Duodenal mucosa (tissue), 2 donors: ENCODE measurements at regions not wholly inside any gene's neighbourhood (a gene's known extent, or its start where the extent isn't known, plus 50 kb on each side); places are given as distances from the start of the nearest gene placed in this dataset.

ENCODE experiments used
- H3K27ac ChIP-seq: one replicate; pipeline ENCODE4 v1.7.0; 2013; ENCODE audit warnings: low read depth, low read length
- H3K27me3 ChIP-seq, 2 donors: one replicate each; pipeline ENCODE4 v1.7.0; 2013; ENCODE audit warnings: low read length in 2 of 2, control low read depth in 1 of 2; ENCODE audit not compliant: insufficient read depth in 2 of 2, control insufficient read depth in 1 of 2
- H3K36me3 ChIP-seq, 2 donors: one replicate each; pipeline ENCODE4 v1.7.0; 2013; ENCODE audit warnings: low read length in 2 of 2, control low read depth in 1 of 2; ENCODE audit not compliant: insufficient read depth in 2 of 2, control insufficient read depth in 1 of 2
- H3K4me1 ChIP-seq, 2 donors: one replicate each; pipeline ENCODE4 v1.7.0; 2013; ENCODE audit warnings: low read length in 2 of 2, control low read depth in 1 of 2; ENCODE audit not compliant: insufficient read depth in 2 of 2, control insufficient read depth in 1 of 2
- H3K4me3 ChIP-seq, 2 donors: one replicate each; pipeline ENCODE4 v1.7.0; 2013; ENCODE audit warnings: low read length in 2 of 2, low read depth in 1 of 2
- H3K9ac ChIP-seq, 2 donors: one replicate each; pipeline ENCODE4 v1.7.0; 2013; ENCODE audit warnings: low read length in 2 of 2, low read depth in 1 of 2
- H3K9me3 ChIP-seq, 2 donors: one replicate each; pipeline ENCODE4 v1.7.0; 2013; ENCODE audit warnings: low read length in 2 of 2, control low read depth in 1 of 2; ENCODE audit not compliant: control insufficient read depth in 1 of 2

DNA sequence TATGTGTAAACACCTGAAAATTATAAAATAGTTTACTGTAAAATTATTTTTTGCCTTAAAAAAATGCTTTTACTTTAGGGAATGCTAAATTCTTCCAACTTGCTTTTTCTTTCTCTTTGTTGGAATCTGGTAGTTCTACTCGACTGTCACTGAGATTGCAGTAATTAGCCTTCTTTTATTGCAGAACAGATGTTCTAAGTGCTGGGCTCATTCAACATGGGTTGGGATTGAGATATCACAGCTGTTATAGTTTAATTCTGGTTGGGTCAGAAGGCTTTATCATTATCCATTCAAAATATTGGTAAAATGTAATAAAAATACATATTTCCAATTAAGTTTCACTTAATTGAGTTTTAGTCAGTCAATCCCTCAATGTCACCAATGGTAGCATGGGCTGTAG, 686.7 kb downstream of the CDH18 start:
- Histone ChIP-seq H3K4me3 (no peak overlapping the region), H3K27me3 (no peaks in the 10 kb centered on the region), H3K9me3 (peaks cover 0 to 10% of the 10 kb centered on the region in 2 donors), H3K27ac (no peak overlapping the region), H3K36me3 (no peaks in the 10 kb centered on the region), H3K4me1 (no peaks in the 10 kb centered on the region), H3K9ac (no peak overlapping the region)

DNA sequence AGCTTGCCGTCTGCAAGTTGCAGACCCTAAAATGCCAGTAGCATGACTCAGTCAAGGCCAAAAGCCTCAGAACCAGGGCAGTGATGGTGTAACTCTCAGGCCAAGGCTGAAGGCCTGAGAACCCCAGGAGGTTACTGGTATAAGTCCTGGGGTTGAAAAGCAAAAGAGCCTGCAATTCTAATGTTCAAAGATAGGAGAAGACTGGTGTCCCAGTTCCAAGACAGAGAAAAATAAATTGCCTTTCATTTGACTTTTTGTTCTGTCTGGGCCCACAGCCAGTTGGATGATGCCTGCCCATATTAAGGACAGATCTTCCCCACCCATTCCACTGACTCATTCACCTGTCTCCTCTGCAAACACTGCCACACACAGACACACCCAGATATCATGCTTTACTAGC, 673.2 kb downstream of the CDH18 start:
- no peaks in the 10 kb centered on the region for H3K27me3 ChIP-seq
- H3K27ac ChIP-seq: no peak overlapping the region

DNA sequence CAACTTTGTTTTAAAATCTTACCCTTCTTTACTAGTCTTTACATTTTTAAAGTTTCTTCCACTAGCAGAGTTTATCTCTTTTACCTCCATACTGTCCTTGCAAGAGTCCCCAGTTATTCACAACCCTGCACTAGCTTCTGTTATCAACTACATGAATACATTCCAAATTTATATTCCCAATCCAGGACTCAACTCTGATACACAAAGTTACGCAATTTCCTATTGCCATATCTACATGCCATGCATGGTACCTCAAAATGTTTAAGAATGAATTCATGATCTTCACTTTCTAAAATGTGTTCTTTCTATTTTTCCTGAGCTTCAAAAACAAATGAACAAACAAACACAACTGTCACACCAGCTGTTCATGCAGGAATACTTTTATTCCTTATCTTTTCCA, 668.7 kb downstream of the CDH18 start:
- Histone ChIP-seq H3K4me1 (no peaks in the 10 kb centered on the region), H3K27ac (no peak overlapping the region), H3K36me3 (no peaks in the 10 kb centered on the region), H3K4me3 (no peak overlapping the region), H3K27me3 (no peaks in the 10 kb centered on the region), H3K9me3 (no peaks in the 10 kb centered on the region), H3K9ac (no peak overlapping the region)

More for the DNA sequence above, 673.2 kb downstream of the CDH18 start:
- no peak overlapping the region for H3K9ac ChIP-seq
- no peaks in the 10 kb centered on the region for H3K36me3 ChIP-seq
- H3K4me1 ChIP-seq: no peaks in the 10 kb centered on the region
- H3K9me3 ChIP-seq: peaks cover 0 to 15% of the 10 kb centered on the region in 2 donors
- H3K4me3 ChIP-seq: no peak overlapping the region

DNA sequence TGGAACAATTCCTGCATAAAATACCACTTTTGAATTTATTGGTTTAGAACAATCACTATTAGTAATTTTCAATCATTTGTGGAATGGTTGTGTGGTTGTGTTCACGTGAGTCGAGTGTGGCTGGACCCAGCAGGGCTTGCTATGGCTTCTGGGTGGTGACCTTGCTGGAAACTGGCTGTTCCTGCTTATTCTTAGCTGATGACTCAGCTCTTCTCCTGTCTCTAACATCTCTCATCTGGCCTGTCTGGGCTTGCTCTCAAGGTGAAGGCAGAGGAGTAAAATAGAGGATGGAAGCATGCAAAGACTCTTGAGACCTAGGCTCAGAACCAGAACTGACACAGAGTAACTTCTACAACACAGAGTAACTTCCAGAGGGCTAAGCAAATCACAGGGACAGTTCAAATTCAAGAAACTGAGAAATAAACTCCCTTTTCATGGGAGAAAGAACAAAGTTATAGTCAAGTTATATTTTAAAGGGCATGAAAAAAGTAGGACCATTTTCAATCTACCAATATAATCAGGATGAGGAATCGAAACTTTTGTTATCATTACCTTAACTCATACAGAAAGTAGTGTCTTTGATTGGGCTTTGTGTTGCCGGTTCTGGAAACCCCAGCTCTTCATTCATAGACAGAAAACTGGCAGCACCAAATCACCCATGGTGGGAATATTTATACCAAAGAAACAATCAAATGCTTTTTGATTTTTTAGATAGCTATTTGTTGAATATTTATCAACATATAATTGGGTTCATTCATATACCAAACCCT, 665.1 kb downstream of the CDH18 start:
- Histone ChIP-seq H3K9ac (no peak overlapping the region), H3K27ac (no peak overlapping the region), H3K4me3 (no peak overlapping the region), H3K4me1 (no peaks in the 10 kb centered on the region), H3K36me3 (no peaks in the 10 kb centered on the region), H3K27me3 (no peaks in the 10 kb centered on the region), H3K9me3 (peaks cover 0 to 3% of the 10 kb centered on the region in 2 donors)

DNA sequence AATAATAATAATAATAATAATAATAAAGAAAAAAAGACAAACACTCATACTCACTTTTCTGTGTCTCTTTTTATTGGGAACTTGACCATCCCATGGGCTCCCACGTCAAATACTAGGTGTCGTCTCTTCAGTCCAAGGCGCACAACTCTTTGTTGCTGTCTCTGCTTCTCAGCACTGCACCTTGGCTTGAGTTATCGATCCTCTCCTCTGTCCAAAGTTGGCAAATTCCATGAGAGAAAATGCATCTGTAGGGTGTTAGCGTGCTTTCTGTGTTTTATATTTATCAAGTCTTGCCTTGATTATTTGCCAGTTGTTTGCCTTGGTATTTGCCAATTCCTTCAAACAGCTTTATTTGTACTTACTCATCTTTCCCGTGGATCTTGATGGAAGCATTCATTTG, 653.7 kb downstream of the CDH18 start:
- Histone ChIP-seq H3K9me3 (peaks cover 6 to 19% of the 10 kb centered on the region in 2 donors), H3K9ac (no peak overlapping the region), H3K27ac (no peak overlapping the region), H3K27me3 (no peaks in the 10 kb centered on the region), H3K4me3 (no peak overlapping the region), H3K36me3 (no peaks in the 10 kb centered on the region), H3K4me1 (no peaks in the 10 kb centered on the region)

DNA sequence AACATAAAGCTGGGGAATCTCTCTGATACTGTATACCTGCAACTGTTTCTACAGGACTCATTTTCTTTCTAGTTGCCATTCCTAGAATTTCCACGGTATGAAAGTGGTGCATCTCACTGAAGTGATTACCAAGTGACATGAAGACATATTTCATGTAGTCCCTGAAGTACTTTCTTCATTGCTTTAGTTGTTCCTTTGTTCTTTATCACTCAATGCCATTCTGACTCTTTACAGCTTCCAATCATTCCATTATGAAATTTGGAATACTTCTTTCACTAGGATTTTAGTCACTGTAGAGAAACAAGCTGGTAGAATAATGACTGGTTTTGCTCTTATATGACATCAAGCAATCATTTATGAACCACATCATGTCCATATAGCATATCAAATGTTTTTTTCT, 645.1 kb downstream of the CDH18 start:
- no peaks in the 10 kb centered on the region for H3K36me3 ChIP-seq
- no peaks in the 10 kb centered on the region for H3K27me3 ChIP-seq
- H3K4me3 ChIP-seq: no peak overlapping the region
- H3K4me1 ChIP-seq: no peaks in the 10 kb centered on the region
- H3K9ac ChIP-seq: no peak overlapping the region
- H3K27ac ChIP-seq: no peak overlapping the region
- peaks cover 9 to 14% of the 10 kb centered on the region in 2 donors for H3K9me3 ChIP-seq

DNA sequence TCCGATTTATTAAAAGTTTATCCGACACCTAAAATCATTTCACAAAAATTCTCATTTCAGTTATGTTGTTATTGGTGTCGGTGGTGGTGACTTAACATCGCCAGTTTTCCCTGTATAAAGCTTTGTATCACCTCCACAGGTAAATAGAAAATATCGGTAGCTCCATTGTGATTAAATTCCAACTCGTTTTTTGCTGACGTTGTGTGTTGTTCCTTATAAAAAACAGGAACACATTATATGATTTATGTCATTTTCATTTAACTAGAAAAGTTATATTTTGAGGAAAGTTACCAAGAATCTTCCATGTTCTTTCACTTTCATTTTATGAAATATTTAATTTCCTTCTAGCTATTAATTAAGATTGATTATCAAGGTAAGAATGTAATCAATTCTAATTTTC, 635.9 kb downstream of the CDH18 start:
- Histone ChIP-seq H3K36me3 (no peaks in the 10 kb centered on the region), H3K27me3 (no peaks in the 10 kb centered on the region), H3K4me3 (no peak overlapping the region), H3K9me3 (peaks cover 0 to 7% of the 10 kb centered on the region in 2 donors), H3K27ac (no peak overlapping the region), H3K4me1 (no peaks in the 10 kb centered on the region), H3K9ac (no peak overlapping the region)

DNA sequence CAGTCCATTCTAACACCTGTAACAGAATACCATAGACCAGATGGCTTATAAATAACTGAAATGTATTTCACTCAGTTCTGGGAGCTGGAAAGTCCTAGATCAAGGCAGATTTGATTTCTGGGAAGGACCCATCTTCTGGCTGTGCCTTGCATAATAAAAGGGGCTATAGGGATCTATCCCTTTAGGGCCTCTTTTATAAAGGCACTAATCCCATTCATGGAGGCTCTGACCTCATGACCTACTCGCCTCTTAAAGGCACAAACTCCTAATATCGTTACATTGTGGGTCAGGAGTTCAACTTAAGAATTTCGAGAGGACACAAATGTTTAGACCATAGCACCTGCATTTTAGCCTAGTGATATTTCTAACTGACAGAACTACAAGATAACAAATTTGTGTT, 619.0 kb downstream of the CDH18 start:
- Histone ChIP-seq H3K27me3 (no peaks in the 10 kb centered on the region), H3K4me3 (no peak overlapping the region), H3K4me1 (no peaks in the 10 kb centered on the region), H3K27ac (no peak overlapping the region), H3K9me3 (no peaks in the 10 kb centered on the region), H3K9ac (no peak overlapping the region), H3K36me3 (no peaks in the 10 kb centered on the region)

DNA sequence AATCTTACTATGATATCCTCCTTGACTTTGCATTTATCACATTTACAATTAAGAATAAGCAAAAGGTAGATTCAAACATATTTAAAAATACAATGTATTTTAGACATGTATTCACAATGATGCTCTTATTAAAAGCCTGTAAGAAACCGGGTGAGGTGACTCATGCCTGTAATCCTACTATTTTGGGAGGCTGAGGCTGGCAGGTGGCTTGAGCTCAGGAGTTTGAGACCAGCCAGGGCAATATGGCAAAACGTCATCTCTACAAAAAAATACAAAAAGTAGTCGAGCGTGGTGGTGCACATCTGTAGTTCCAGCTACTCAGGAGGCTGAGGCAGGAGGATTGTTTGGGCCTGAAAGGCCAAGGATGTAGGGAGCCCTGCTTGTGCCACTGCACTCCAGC, 618.4 kb downstream of the CDH18 start:
- no peak overlapping the region for H3K9ac ChIP-seq
- H3K4me3 ChIP-seq: no peak overlapping the region
- no peaks in the 10 kb centered on the region for H3K36me3 ChIP-seq
- no peak overlapping the region for H3K27ac ChIP-seq
- no peaks in the 10 kb centered on the region for H3K4me1 ChIP-seq
- H3K9me3 ChIP-seq: no peaks in the 10 kb centered on the region
- H3K27me3 ChIP-seq: no peaks in the 10 kb centered on the region

DNA sequence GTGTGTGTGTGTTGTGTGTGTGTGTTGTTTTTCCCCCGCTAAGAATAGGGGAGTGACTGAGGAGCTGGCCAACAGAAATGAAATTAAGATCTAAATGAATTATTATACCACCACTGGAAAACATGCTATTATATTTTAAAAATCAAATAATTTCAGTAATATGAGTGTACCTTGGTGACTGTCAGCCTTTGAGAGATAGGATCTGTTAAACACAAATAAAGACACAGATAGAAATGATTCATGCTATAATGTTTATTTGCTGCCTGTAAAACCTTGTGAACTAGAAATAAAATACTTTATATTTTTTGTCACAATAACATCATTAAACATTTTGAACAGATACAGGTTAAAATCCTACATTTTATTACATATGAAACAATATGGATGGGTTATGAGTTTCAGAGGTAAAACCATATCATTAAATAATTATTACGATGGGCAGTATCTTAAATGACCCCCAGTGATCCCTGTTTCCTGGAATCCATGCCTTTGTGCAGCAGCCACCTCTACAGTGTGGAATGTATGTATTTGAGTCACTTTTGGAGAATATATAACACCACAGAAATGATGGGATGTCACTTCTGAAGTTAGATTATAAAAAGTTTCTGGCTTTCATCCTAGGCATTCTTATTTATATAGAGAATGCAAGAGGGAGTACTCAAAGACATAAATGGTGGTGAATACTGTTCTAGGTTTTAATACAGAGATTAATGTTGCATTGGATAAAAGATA, 617.2 kb downstream of the CDH18 start:
- Histone ChIP-seq H3K36me3 (no peaks in the 10 kb centered on the region), H3K9ac (no peak overlapping the region), H3K27me3 (no peaks in the 10 kb centered on the region), H3K9me3 (no peaks in the 10 kb centered on the region), H3K4me1 (no peaks in the 10 kb centered on the region), H3K4me3 (no peak overlapping the region), H3K27ac (no peak overlapping the region)
